Activated CD4-positive, alpha-beta T cell treated with anti-CD3 and anti-CD28 coated beads for 36 hours (primary cell): ENCODE measurements at regions not wholly inside any gene's neighbourhood (a gene's known extent, or its start where the extent isn't known, plus 50 kb on each side); places are given as distances from the start of the nearest gene placed in this dataset.

Source experiments
- ATAC-seq: fragments of 200-7000 bp; cut with Tn5 transposase; one replicate; pipeline ENCODE4 v1.10.0; 2021; ENCODE audit warnings: mild to moderate bottlenecking, moderate library complexity
- CTCF ChIA-PET: fragments of 350-600 bp; sonication (Branson Sonifier 250); formaldehyde crosslinking; loops from one replicate; lab custom pipeline; 2021; ENCODE audit warnings: antibody characterized with exemption; lab: Charles Lee
- POLR2A ChIA-PET: fragments of 350-600 bp; sonication (Branson Sonifier 250); formaldehyde crosslinking; loops from one replicate; lab custom pipeline; 2021; ENCODE audit warnings: antibody characterized with exemption, inconsistent platforms; lab: Charles Lee
- DNase-seq: peaks from one replicate; pipeline ENCODE4 v3.0.0-alpha.2; 2020
- H3K27ac Mint-ChIP-seq: one replicate; pipeline ENCODE4 v1.8.0; 2021; ENCODE audit warnings: mixed read lengths
- H3K27me3 Mint-ChIP-seq: one replicate; pipeline ENCODE4 v1.8.0; 2021; ENCODE audit warnings: mixed read lengths
- H3K36me3 Mint-ChIP-seq: one replicate; pipeline ENCODE4 v1.8.0; 2021; ENCODE audit warnings: low read depth, mixed read lengths
- H3K4me1 Mint-ChIP-seq: one replicate; pipeline ENCODE4 v1.8.0; 2021; ENCODE audit warnings: mixed read lengths
- H3K4me3 Mint-ChIP-seq: one replicate; pipeline ENCODE4 v1.8.0; 2021; ENCODE audit warnings: mild to moderate bottlenecking, moderate library complexity, mixed read lengths
- H3K9me3 Mint-ChIP-seq: one replicate; pipeline ENCODE4 v1.8.0; 2021; ENCODE audit warnings: low read depth, mixed read lengths
- intact Hi-C, 2 experiments: fragments of 100-400 bp; cut with DNase I in 1 of 2; cut with micrococcal nuclease in 1 of 2; formaldehyde crosslinking; loops; one replicate each; pipeline versions ENCODE4 v1.14.2 to v1.15.1; 2022 to 2024; cut with DNase I, micrococcal nuclease

DNA sequence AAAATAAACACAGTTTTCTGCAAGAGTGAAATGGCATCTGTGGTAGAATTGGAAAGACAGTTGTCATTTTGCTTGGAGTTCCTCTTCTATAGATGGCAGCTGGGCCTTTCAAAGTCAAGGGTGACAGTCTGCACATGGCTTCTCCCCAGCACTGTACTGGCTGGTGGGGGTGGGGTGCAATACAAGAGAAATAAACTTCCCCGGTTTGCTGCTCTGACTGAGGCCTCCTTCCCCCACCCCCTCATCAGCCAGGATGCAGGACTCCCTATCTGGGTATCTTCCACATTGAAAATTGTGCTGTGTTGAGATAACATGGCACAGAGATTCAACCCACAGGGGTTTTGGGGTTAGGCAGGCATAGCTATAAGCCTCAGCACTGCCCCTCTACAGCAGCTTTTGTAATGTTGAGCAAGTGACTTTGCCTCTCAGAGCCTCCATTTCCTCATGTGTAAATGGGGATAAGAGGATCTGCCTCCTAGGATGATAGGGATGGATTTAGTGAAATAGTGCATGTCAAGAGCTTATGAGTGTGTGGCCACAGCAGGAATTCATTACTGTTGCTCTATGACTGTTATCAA lies 85.8 kb upstream of the WDR11 start:
- H3K27ac Mint-ChIP-seq, result no peak overlapping the region
- H3K36me3 Mint-ChIP-seq, result no peaks in the 10 kb centered on the region
- DNase-seq (no peak), ATAC-seq (no peak)
- no peaks in the 10 kb centered on the region for H3K9me3 Mint-ChIP-seq
- no peaks in the 10 kb centered on the region for H3K4me1 Mint-ChIP-seq
- ChIA-PET CTCF (no interaction called here), POLR2A (no interaction called here)
- no peak overlapping the region for H3K4me3 Mint-ChIP-seq
- H3K27me3 Mint-ChIP-seq, result peaks cover 2% of the 10 kb centered on the region
- intact Hi-C loops, result no loop called here

DNA sequence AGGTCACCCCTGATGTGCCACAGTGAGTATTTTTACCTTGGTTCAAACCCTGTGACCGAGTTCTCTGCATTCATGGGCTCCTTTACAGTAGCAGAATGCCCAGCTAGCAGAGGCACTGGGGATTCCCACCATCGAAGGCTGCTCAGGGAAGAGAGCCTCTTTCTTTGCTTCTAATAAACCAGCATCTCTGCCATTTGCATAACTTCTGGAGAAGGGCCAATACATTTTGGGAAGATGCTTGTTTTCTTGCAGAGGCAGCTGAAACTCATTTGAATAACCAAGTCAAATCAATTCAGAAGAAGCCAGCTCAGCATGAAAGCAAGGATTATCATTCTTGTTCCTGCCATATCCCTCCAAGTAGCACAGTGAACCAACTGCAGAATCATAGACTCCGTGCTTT lies 82.9 kb upstream of the WDR11 start:
- Mint-ChIP-seq H3K27me3 (peaks cover 2% of the 10 kb centered on the region), H3K36me3 (no peaks in the 10 kb centered on the region), H3K4me3 (no peak overlapping the region), H3K9me3 (no peaks in the 10 kb centered on the region), H3K4me1 (no peaks in the 10 kb centered on the region), H3K27ac (no peak overlapping the region)
- DNase-seq (no peak), ATAC-seq (no peak)
- intact Hi-C loops, result no loop called here
- ChIA-PET POLR2A (no interaction called here), CTCF (no interaction called here)

GRCh38 chr10:120770496-120770895 lies 80.7 kb upstream of the WDR11 start:
- POLR2A ChIA-PET, result no interaction called here
- ATAC-seq (no peak), DNase-seq (no peak)
- Mint-ChIP-seq H3K4me1 (no peaks in the 10 kb centered on the region), H3K27me3 (peaks cover 4% of the 10 kb centered on the region), H3K4me3 (no peak overlapping the region), H3K9me3 (no peaks in the 10 kb centered on the region), H3K36me3 (no peaks in the 10 kb centered on the region), H3K27ac (no peak overlapping the region)
- intact Hi-C loops, result no loop called here
- CTCF ChIA-PET, result no interaction called here

- Mint-ChIP-seq H3K27ac (no peak overlapping the region), H3K36me3 (no peaks in the 10 kb centered on the region), H3K27me3 (peaks cover 6% of the 10 kb centered on the region), H3K4me3 (no peak overlapping the region), H3K4me1 (no peaks in the 10 kb centered on the region), H3K9me3 (no peaks in the 10 kb centered on the region)
- ATAC-seq (no peak), DNase-seq (no peak)
- POLR2A ChIA-PET, result no interaction called here
- CTCF ChIA-PET, result interaction anchor here (1.0 to 1.2 kb wide), 2 partner anchors 50 to 353 kb away, joined by 3 to 4 read pairs; no protein-coding TSS in a partner anchor
- intact Hi-C loops, result no loop called here
Observed at GRCh38 chr10:120776442-120776841, 74.7 kb upstream of the WDR11 start.

GRCh38 chr10:120782336-120782735 lies 68.8 kb upstream of the WDR11 start:
- ChIA-PET CTCF (no interaction called here), POLR2A (no interaction called here)
- no peak for ATAC-seq

GRCh38 chr10:120783098-120783497 lies 68.1 kb upstream of the WDR11 start:
- no peaks in the 10 kb centered on the region for H3K4me1 Mint-ChIP-seq
- intact Hi-C loops, result no loop called here
- no peak overlapping the region for H3K4me3 Mint-ChIP-seq
- no peaks in the 10 kb centered on the region for H3K36me3 Mint-ChIP-seq
- ATAC-seq (no peak), DNase-seq (no peak)
- H3K27me3 Mint-ChIP-seq, result peaks cover 6% of the 10 kb centered on the region
- ChIA-PET CTCF (no interaction called here), POLR2A (no interaction called here)
- H3K9me3 Mint-ChIP-seq, result no peaks in the 10 kb centered on the region
- H3K27ac Mint-ChIP-seq, result no peak overlapping the region

More at GRCh38 chr10:120782336-120782735, 68.8 kb upstream of the WDR11 start:
- intact Hi-C loops, result no loop called here
- DNase-seq, result no peak
- Mint-ChIP-seq H3K9me3 (no peaks in the 10 kb centered on the region), H3K36me3 (no peaks in the 10 kb centered on the region), H3K27me3 (peaks cover 6% of the 10 kb centered on the region), H3K4me1 (no peaks in the 10 kb centered on the region), H3K27ac (no peak overlapping the region), H3K4me3 (no peak overlapping the region)

GRCh38 chr10:120783867-120784266 lies 67.3 kb upstream of the WDR11 start:
- POLR2A ChIA-PET, result no interaction called here
- no peaks in the 10 kb centered on the region for H3K36me3 Mint-ChIP-seq
- no peak overlapping the region for H3K4me3 Mint-ChIP-seq
- no peaks in the 10 kb centered on the region for H3K4me1 Mint-ChIP-seq
- no peak overlapping the region for H3K27ac Mint-ChIP-seq
- intact Hi-C loops, result no loop called here
- H3K27me3 Mint-ChIP-seq, result peaks cover 6% of the 10 kb centered on the region
- CTCF ChIA-PET, result no interaction called here
- ATAC-seq, result no peak
- H3K9me3 Mint-ChIP-seq, result no peaks in the 10 kb centered on the region
- DNase-seq, result no peak

GRCh38 chr10:120788771-120789170 lies 62.4 kb upstream of the WDR11 start:
- POLR2A ChIA-PET, result no interaction called here
- Mint-ChIP-seq H3K36me3 (no peaks in the 10 kb centered on the region), H3K27ac (no peak overlapping the region), H3K9me3 (no peaks in the 10 kb centered on the region), H3K27me3 (peaks cover 9% of the 10 kb centered on the region), H3K4me1 (no peaks in the 10 kb centered on the region), H3K4me3 (no peak overlapping the region)
- DNase-seq, result no peak
- ATAC-seq, result no peak
- intact Hi-C loops, result no loop called here
- CTCF ChIA-PET, result no interaction called here

DNA sequence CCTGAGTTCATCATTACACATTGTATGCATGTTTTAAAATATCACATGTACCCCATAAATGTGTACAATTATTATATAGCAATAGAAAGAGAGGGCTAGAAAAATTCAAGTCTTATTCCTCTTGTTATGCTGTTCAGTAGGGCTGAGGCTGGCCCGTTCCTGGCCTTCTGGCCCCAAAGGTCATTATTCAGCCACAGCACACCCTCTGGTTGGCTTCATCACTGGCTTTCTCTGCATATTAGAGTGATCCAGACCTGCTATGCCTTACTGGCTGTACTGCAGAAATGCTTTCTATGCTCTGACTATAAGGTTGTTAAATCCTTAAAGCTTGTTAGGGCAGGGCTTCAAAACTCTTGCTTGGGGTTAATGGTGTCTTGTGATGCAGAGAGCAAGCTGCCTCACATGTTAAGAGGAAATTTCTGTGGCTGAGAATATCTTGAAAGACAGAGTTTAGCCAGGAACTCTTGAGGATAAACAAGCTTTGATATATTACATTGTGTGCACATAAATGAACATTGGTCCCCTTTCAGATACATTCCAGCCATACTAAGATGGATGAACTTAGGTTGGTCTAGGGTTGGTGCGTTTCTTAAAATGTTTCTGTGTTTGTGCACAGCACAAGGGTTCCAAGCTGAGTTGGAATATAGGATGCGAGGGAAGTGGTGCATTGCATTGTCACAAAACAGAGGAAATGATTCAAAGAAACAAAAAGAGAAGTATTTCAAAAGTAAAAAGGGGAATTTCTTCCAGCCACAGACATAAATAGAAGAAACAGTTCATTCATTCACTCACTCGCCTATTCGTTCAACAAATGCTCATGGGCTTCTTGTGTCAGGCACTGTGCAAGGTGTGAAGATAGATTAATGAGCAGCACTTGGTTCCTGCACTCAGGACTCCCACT lies 61.6 kb upstream of the WDR11 start:
- H3K36me3 Mint-ChIP-seq, result no peaks in the 10 kb centered on the region
- ATAC-seq (no peak), DNase-seq (no peak)
- peaks cover 10% of the 10 kb centered on the region for H3K27me3 Mint-ChIP-seq
- ChIA-PET CTCF (no interaction called here), POLR2A (no interaction called here)
- no peaks in the 10 kb centered on the region for H3K9me3 Mint-ChIP-seq
- H3K4me3 Mint-ChIP-seq, result no peak overlapping the region
- H3K27ac Mint-ChIP-seq, result no peak overlapping the region
- intact Hi-C loops, result no loop called here
- no peaks in the 10 kb centered on the region for H3K4me1 Mint-ChIP-seq

GRCh38 chr10:120791316-120791715 lies 59.8 kb upstream of the WDR11 start:
- peaks cover 10% of the 10 kb centered on the region for H3K27me3 Mint-ChIP-seq
- H3K9me3 Mint-ChIP-seq, result no peaks in the 10 kb centered on the region
- no peak overlapping the region for H3K27ac Mint-ChIP-seq
- ATAC-seq, result no peak
- intact Hi-C loops, result no loop called here
- H3K36me3 Mint-ChIP-seq, result no peaks in the 10 kb centered on the region
- ChIA-PET POLR2A (no interaction called here), CTCF (no interaction called here)
- DNase-seq, result no peak
- H3K4me1 Mint-ChIP-seq, result no peaks in the 10 kb centered on the region
- no peak overlapping the region for H3K4me3 Mint-ChIP-seq

DNA sequence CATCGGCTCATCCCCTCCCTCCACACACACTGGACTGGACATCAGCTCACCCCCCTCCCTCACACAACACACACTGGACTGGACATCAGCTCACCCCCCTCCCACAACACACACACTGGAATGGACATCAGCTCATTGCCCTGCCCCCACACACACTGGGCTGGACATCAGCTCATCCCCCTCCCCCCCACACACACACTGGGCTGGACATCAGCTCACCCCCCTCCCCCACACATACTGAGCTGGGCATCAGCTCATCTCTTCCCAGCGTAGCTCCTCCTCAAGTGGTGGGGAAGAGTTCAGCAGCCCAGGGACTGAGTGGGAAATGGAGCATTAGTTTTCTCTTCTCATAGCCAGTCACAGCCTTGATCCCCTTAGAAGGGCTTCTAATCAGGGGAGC lies 58.1 kb upstream of the WDR11 start:
- H3K27me3 Mint-ChIP-seq, result peaks cover 10% of the 10 kb centered on the region
- H3K4me1 Mint-ChIP-seq, result no peaks in the 10 kb centered on the region
- no peak overlapping the region for H3K27ac Mint-ChIP-seq
- no peaks in the 10 kb centered on the region for H3K36me3 Mint-ChIP-seq
- ATAC-seq (no peak), DNase-seq (no peak)
- H3K4me3 Mint-ChIP-seq, result no peak overlapping the region
- H3K9me3 Mint-ChIP-seq, result no peaks in the 10 kb centered on the region
- intact Hi-C loops, result no loop called here
- ChIA-PET CTCF (no interaction called here), POLR2A (no interaction called here)

DNA sequence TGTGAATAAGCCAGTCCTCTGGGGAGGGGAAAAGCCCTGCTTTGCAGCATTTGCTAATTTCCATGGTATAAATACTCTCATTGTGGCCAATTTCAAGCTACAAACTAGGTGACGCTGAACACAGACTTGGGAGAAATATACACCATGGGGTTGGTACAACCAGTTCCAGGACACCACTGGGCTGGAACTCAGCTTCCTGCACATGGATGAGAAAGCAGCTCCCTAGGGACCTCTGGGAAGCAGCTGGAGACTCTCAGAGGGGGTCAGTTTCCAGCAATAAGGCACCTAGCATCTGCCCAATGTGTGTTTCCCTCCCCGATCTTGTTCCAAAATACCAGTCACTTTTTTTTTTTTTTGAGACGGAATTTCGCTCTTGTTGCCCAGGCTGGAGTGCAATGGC lies 56.8 kb upstream of the WDR11 start:
- intact Hi-C loops, result no loop called here
- no peak overlapping the region for H3K27ac Mint-ChIP-seq
- H3K9me3 Mint-ChIP-seq, result no peaks in the 10 kb centered on the region
- CTCF ChIA-PET, result no interaction called here
- no peaks in the 10 kb centered on the region for H3K36me3 Mint-ChIP-seq
- H3K27me3 Mint-ChIP-seq, result peaks cover 10% of the 10 kb centered on the region
- POLR2A ChIA-PET, result interaction anchor here (0.6 kb wide), 1 partner anchor 558 kb away, joined by 6 read pairs; no protein-coding TSS in a partner anchor
- DNase-seq (no peak), ATAC-seq (no peak)
- H3K4me3 Mint-ChIP-seq, result no peak overlapping the region
- no peaks in the 10 kb centered on the region for H3K4me1 Mint-ChIP-seq
